Kidney epithelial cell (primary cell): ENCODE measurements at regions not wholly inside any gene's neighbourhood (a gene's known extent, or its start where the extent isn't known, plus 50 kb on each side); places are given as distances from the start of the nearest gene placed in this dataset.

Experiments used
- DNase-seq: peaks from one replicate; pipeline ENCODE4 v3.0.0-alpha.2; 2010; ENCODE audit warnings: low read depth
- H3K27me3 ChIP-seq: 2 replicates; pipeline ENCODE4 v1.6.0; 2011; ENCODE audit warnings: low read length; ENCODE audit not compliant: control insufficient read depth, insufficient read depth
- H3K36me3 ChIP-seq: 2 replicates; pipeline ENCODE4 v1.5.1; 2011; ENCODE audit warnings: low read length; ENCODE audit not compliant: control insufficient read depth, insufficient read depth
- H3K4me3 ChIP-seq: 2 replicates; pipeline ENCODE4 v1.5.1; 2011; ENCODE audit warnings: low read depth, mild to moderate bottlenecking, control low read depth, low read length
- CTCF ChIP-seq: IDR thresholded peaks from 2 replicates; pipeline ENCODE4 v1.5.1; 2011; ENCODE audit warnings: mild to moderate bottlenecking, moderate library complexity, low read length, control low read depth, inconsistent platforms; ENCODE audit not compliant: insufficient read depth, poor library complexity, severe bottlenecking

GRCh38 chr2:195590861-195591205 is 66.2 kb upstream of the SLC39A10 start:
- H3K27me3 ChIP-seq = no peaks in the 10 kb centered on the region
- no peak for TF ChIP-seq CTCF
- no peak overlapping the region for H3K4me3 ChIP-seq
- no peaks in the 10 kb centered on the region for H3K36me3 ChIP-seq
- no peak for DNase-seq

- Histone ChIP-seq H3K4me3 (no peak overlapping the region), H3K36me3 (no peaks in the 10 kb centered on the region), H3K27me3 (no peaks in the 10 kb centered on the region)
- DNase-seq = no peak
- no peak for TF ChIP-seq CTCF
These were observed 66.7 kb upstream of the SLC39A10 start for GRCh38 chr2:195590199-195590860.

GRCh38 chr2:195587966-195588365 is 69.1 kb upstream of the SLC39A10 start:
- Histone ChIP-seq H3K36me3 (no peaks in the 10 kb centered on the region), H3K27me3 (no peaks in the 10 kb centered on the region), H3K4me3 (no peak overlapping the region)
- no peak for DNase-seq
- TF ChIP-seq CTCF = no peak

GRCh38 chr2:195586062-195586714 is 70.8 kb upstream of the SLC39A10 start:
- no peaks in the 10 kb centered on the region for H3K27me3 ChIP-seq
- DNase-seq = no peak
- no peak overlapping the region for H3K4me3 ChIP-seq
- no peak for TF ChIP-seq CTCF
- no peaks in the 10 kb centered on the region for H3K36me3 ChIP-seq

- no peaks in the 10 kb centered on the region for H3K36me3 ChIP-seq
- no peak for TF ChIP-seq CTCF
- H3K27me3 ChIP-seq = no peaks in the 10 kb centered on the region
- DNase-seq = no peak
- H3K4me3 ChIP-seq = no peak overlapping the region
These were observed 74.8 kb upstream of the SLC39A10 start for GRCh38 chr2:195582188-195582587.
